Panc1 (cell line): ENCODE measurements at regions not wholly inside any gene's neighbourhood (a gene's known extent, or its start where the extent isn't known, plus 50 kb on each side); places are given as distances from the start of the nearest gene placed in this dataset.

Experiments
- ATAC-seq: fragments of 200-7000 bp; cut with Tn5 transposase; 2 replicates; pipeline ENCODE4 v1.9.1; 2020; ENCODE audit warnings: mild to moderate bottlenecking, moderate library complexity
- BruUV-seq: library from RNA; stranded (reverse); fragments of 400-500 nt; replicated peaks from 2 replicates; lab custom pipeline; 2021; lab: Mats Ljungman, UMichigan
- CTCF ChIA-PET: fragments of 300-600 bp; sonication (Branson Sonifier 250); formaldehyde crosslinking; loops from one replicate; lab custom pipeline; 2022; ENCODE audit warnings: antibody characterized with exemption; lab: Charles Lee
- POLR2A ChIA-PET: fragments of 300-600 bp; sonication (Branson Sonifier 250); formaldehyde crosslinking; loops from one replicate; lab custom pipeline; 2022; ENCODE audit warnings: antibody characterized with exemption; lab: Charles Lee
- DNase-seq: peaks from one replicate; pipeline ENCODE4 v3.0.0-alpha.2; 2010; ENCODE audit warnings: low read depth, low spot score
- H3K27ac ChIP-seq: 2 replicates; pipeline ENCODE4 v1.5.1; 2011; ENCODE audit warnings: mild to moderate bottlenecking, low read length, inconsistent platforms
- H3K27me3 ChIP-seq: fragments of 200-500 bp; sonication (Bioruptor generic); 2 replicates; pipeline ENCODE4 v1.6.0; 2014; ENCODE audit warnings: low read length, inconsistent platforms; ENCODE audit not compliant: control insufficient read depth, insufficient read depth
- H3K36me3 ChIP-seq: fragments of 200-500 bp; sonication (Bioruptor generic); 2 replicates; pipeline ENCODE4 v1.5.1; 2014; ENCODE audit warnings: inconsistent platforms, mild to moderate bottlenecking, low read length, moderate library complexity; ENCODE audit not compliant: control insufficient read depth, insufficient read depth
- H3K4me1 ChIP-seq: 2 replicates; pipeline ENCODE4 v1.5.1; 2011; ENCODE audit warnings: inconsistent platforms, mild to moderate bottlenecking, low read length, moderate library complexity; ENCODE audit not compliant: control insufficient read depth, insufficient read depth
- H3K4me3 ChIP-seq, 2 experiments: 2 replicates each; pipeline ENCODE4 v1.5.1; 2011 to 2012; ENCODE audit warnings: low read depth in 2 of 2, low read length in 2 of 2, mild to moderate bottlenecking in 2 of 2, inconsistent platforms in 1 of 2, moderate library complexity in 1 of 2
- H3K9me3 ChIP-seq: fragments of 200-500 bp; sonication (Bioruptor generic); 2 replicates; pipeline ENCODE4 v1.5.1; 2014; ENCODE audit warnings: low read depth, mild to moderate bottlenecking, inconsistent platforms, low read length, moderate library complexity; ENCODE audit not compliant: control insufficient read depth, insufficient read depth
- CTCF ChIP-seq: fragments of 450-650 bp; IDR thresholded peaks from 2 replicates; pipeline ENCODE4 v1.5.1; 2017; ENCODE audit warnings: mild to moderate bottlenecking
- POLR2AphosphoS5 ChIP-seq: IDR thresholded peaks from 2 replicates; pipeline ENCODE4 v1.6.1; 2012; ENCODE audit warnings: mild to moderate bottlenecking, low read depth, low read length, moderate library complexity
- SIN3A ChIP-seq: IDR thresholded peaks from 2 replicates; pipeline ENCODE4 v1.6.1; 2012; ENCODE audit warnings: low read depth, mild to moderate bottlenecking, low read length, moderate library complexity, borderline replicate concordance; ENCODE audit not compliant: insufficient read depth
- TCF7L2 ChIP-seq: IDR thresholded peaks from 2 replicates; pipeline ENCODE4 v1.6.1; 2011; ENCODE audit warnings: mild to moderate bottlenecking, low read depth, low read length, inconsistent platforms
- in situ Hi-C: cut with HindIII; loops from 2 replicates; pipeline ENCODE4 v1.10.0; 2016; ENCODE audit warnings: low sequenced_read_pairs, low pct_unique_long_range_greater_than_20kb
- intact Hi-C: fragments of 100-400 bp; cut with micrococcal nuclease; formaldehyde crosslinking; loops from one replicate; pipeline ENCODE4 v1.10.0; 2022; ENCODE audit not compliant: unreplicated experiment
- TF ChIP-seq, protein P1 (sequence below), 2 experiments: IDR thresholded peaks; 2 replicates each; pipeline ENCODE4 v1.6.1; 2011 to 2012; ENCODE audit warnings: low read depth in 2 of 2, control low read depth in 1 of 2, low read length in 1 of 2, mild to moderate bottlenecking in 1 of 2, moderate library complexity in 1 of 2; ENCODE audit not compliant: insufficient read depth in 1 of 2

- Histone ChIP-seq H3K27me3 (no peaks in the 10 kb centered on the region; the same call in 1 of the 2 replicates), H3K27ac (no peak overlapping the region), H3K4me1 (no peaks in the 10 kb centered on the region), H3K9me3 (no peaks in the 10 kb centered on the region), H3K36me3 (no peaks in the 10 kb centered on the region), H3K4me3 (no peak overlapping the region)
- DNase-seq: no peak
- CTCF ChIA-PET: no interaction called here
- ATAC-seq: no peak
- no TSS peak for BruUV-seq
- intact Hi-C loops: loop anchor here (2.0 to 10.0 kb wide), 3 partner anchors 83 to 435 kb away; partner anchors contain the start of gene NIPSNAP2
- POLR2A ChIA-PET: no interaction called here
- in situ Hi-C loops: loop anchor here (5.0 kb wide), 1 partner anchor 67 kb away; the partner anchor contains the start of gene VOPP1
- TF ChIP-seq TCF7L2 (no peak), CTCF (no peak), SIN3A (no peak), POLR2AphosphoS5 (no peak)
- TF ChIP-seq, protein P1, sequence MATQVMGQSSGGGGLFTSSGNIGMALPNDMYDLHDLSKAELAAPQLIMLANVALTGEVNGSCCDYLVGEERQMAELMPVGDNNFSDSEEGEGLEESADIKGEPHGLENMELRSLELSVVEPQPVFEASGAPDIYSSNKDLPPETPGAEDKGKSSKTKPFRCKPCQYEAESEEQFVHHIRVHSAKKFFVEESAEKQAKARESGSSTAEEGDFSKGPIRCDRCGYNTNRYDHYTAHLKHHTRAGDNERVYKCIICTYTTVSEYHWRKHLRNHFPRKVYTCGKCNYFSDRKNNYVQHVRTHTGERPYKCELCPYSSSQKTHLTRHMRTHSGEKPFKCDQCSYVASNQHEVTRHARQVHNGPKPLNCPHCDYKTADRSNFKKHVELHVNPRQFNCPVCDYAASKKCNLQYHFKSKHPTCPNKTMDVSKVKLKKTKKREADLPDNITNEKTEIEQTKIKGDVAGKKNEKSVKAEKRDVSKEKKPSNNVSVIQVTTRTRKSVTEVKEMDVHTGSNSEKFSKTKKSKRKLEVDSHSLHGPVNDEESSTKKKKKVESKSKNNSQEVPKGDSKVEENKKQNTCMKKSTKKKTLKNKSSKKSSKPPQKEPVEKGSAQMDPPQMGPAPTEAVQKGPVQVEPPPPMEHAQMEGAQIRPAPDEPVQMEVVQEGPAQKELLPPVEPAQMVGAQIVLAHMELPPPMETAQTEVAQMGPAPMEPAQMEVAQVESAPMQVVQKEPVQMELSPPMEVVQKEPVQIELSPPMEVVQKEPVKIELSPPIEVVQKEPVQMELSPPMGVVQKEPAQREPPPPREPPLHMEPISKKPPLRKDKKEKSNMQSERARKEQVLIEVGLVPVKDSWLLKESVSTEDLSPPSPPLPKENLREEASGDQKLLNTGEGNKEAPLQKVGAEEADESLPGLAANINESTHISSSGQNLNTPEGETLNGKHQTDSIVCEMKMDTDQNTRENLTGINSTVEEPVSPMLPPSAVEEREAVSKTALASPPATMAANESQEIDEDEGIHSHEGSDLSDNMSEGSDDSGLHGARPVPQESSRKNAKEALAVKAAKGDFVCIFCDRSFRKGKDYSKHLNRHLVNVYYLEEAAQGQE (IDR thresholded peaks at IDR 0.05; ENCODE audit: insufficient read depth in 1 of 2, low read depth in 2 of 2, low read length in 1 of 2): no peak
Observed at GRCh38 chr7:55639640-55640039, 67.3 kb upstream of the VOPP1 start.

- H3K4me1 ChIP-seq: no peaks in the 10 kb centered on the region
- H3K36me3 ChIP-seq: no peaks in the 10 kb centered on the region
- TF ChIP-seq SIN3A (no peak), CTCF (no peak), POLR2AphosphoS5 (no peak), TCF7L2 (no peak)
- TF ChIP-seq, protein P1 (IDR thresholded peaks at IDR 0.05; ENCODE audit: insufficient read depth in 1 of 2, low read depth in 2 of 2, low read length in 1 of 2): no peak
- in situ Hi-C loops (no loop called here), intact Hi-C loops (no loop called here)
- H3K4me3 ChIP-seq: no peak overlapping the region
- ChIA-PET CTCF (no interaction called here), POLR2A (no interaction called here)
- H3K27me3 ChIP-seq: no peaks in the 10 kb centered on the region; the same call in 1 of the 2 replicates
- peaks cover 5% of the 10 kb centered on the region; the same call in 1 of the 2 replicates for H3K9me3 ChIP-seq
- DNase-seq (no peak), ATAC-seq (no peak)
- H3K27ac ChIP-seq: no peak overlapping the region
- BruUV-seq: no TSS peak
Observed at GRCh38 chr7:55629051-55629677, 56.9 kb upstream of the VOPP1 start.
